ENCODE measurements at regions not wholly inside any gene's neighbourhood (a gene's known extent, or its start where the extent isn't known, plus 50 kb on each side); places are given as distances from the start of the nearest gene placed in this dataset.

GRCh38 chr2:147615726-147616125, 229.1 kb upstream of the ACVR2A start:
- no peak for DNase-seq (ENCODE audit: low spot score)
- in situ Hi-C loops (cut with MboI; ENCODE audit: low pct_unique_long_range_greater_than_20kb, low sequenced_read_pairs, unreplicated experiment) = no loop called here
- TF ChIP-seq CTCF (IDR thresholded peaks at IDR 0.05; ENCODE audit: extremely low read depth, insufficient read depth, missing control alignments) = no peak

DNA sequence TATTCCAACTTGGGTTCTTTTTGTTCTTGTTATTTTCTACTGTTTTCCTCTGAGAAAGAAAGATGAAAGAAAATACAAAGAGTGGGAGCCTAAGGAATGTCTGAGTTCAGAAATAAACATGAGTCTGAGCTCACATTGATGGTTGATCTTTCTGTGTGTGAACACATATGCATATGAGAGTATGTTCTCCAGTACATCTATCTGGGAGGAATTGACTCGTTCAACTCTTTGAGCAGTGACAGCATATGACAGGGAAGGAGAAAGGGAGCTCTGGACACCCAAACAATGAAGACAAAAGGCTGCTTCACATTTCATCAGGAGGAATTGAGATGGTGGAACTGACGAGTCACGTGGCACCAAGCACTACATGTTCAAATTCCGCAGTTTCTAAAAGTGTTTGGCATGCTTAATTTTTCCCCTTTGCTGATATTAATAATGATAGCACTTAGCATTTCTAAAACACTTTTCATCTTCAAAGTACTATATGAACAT, 229.8 kb upstream of the ACVR2A start:
- in situ Hi-C loops (cut with MboI; ENCODE audit: low pct_unique_long_range_greater_than_20kb, low sequenced_read_pairs, unreplicated experiment) = no loop called here
- TF ChIP-seq CTCF (IDR thresholded peaks at IDR 0.05; ENCODE audit: extremely low read depth, insufficient read depth, missing control alignments) = no peak
- DNase-seq (ENCODE audit: low spot score) = no peak

- TF ChIP-seq CTCF (IDR thresholded peaks at IDR 0.05; ENCODE audit: extremely low read depth, insufficient read depth, missing control alignments) = no peak
- DNase-seq (ENCODE audit: low spot score) = no peak
- in situ Hi-C loops (cut with MboI; ENCODE audit: low pct_unique_long_range_greater_than_20kb, low sequenced_read_pairs, unreplicated experiment) = no loop called here
These were observed 230.4 kb upstream of the ACVR2A start for GRCh38 chr2:147614471-147614870.

DNA sequence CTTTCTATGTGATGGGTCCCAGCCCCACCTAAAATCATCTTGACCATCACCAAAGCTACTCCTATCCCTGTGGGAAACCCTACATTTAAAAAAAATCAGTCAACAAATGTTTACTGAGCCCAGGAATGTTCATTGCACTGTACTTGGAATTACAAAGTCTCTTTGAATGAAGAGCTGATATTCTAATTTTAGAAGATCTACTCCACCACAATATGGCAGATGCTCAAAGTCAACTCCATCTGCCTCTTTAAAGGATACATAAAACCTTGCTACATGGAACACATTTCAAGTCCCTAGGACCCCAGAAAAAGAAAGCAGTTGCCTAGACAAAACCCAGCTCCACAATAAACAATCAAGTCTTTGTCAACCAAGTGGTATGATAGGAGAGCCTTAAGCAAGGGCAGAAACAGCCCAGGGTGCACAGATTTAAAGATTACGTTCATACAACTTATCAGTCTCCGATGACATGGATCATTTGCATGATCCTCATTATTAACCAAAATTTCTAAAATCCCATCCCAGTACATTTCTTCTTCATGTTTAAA, 234.3 kb upstream of the ACVR2A start:
- in situ Hi-C loops (cut with MboI; ENCODE audit: low pct_unique_long_range_greater_than_20kb, low sequenced_read_pairs, unreplicated experiment) = no loop called here
- TF ChIP-seq CTCF (IDR thresholded peaks at IDR 0.05; ENCODE audit: extremely low read depth, insufficient read depth, missing control alignments) = no peak
- DNase-seq (ENCODE audit: low spot score) = no peak

DNA sequence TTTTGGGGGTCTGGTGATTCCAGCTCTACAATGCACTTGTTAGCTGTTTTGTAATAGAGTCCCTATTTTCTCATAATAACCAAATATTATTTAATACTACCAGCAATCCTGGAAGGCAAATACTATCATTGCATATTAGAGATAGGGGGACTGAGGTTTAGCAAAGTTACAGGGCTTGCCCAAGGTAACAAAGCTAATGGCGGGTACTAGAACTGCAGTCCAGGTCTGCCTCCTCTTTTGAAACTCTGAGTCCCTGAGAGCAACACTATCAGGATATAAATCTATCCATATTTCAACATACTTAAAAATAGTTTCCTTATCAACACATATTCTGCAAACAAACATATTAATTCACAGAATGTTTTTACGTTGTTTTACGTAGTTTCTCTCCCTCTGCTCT, 235.5 kb upstream of the ACVR2A start:
- in situ Hi-C loops (cut with MboI; ENCODE audit: low pct_unique_long_range_greater_than_20kb, low sequenced_read_pairs, unreplicated experiment) = no loop called here
- no peak for DNase-seq (ENCODE audit: low spot score)

GRCh38 chr2:147607379-147607778, 237.4 kb upstream of the ACVR2A start:
- DNase-seq (ENCODE audit: low spot score) = no peak
- in situ Hi-C loops (cut with MboI; ENCODE audit: low pct_unique_long_range_greater_than_20kb, low sequenced_read_pairs, unreplicated experiment) = no loop called here
- TF ChIP-seq CTCF (IDR thresholded peaks at IDR 0.05; ENCODE audit: extremely low read depth, insufficient read depth, missing control alignments) = no peak

More for the DNA sequence above, 235.5 kb upstream of the ACVR2A start:
- TF ChIP-seq CTCF (IDR thresholded peaks at IDR 0.05; ENCODE audit: extremely low read depth, insufficient read depth, missing control alignments) = no peak

All from GM13977 (cell line).